ENCODE measurements at regions not wholly inside any gene's neighbourhood (a gene's known extent, or its start where the extent isn't known, plus 50 kb on each side); places are given as distances from the start of the nearest gene placed in this dataset.

GRCh38 chr11:19501631-19502030, 211.0 kb upstream of the NAV2 start:
- Histone ChIP-seq H3K9me3 (ENCODE audit: low read depth) (no peaks in the 10 kb centered on the region), H2AFZ (no peak overlapping the region), H3K9me2 (replicated peaks; ENCODE audit: insufficient read depth) (no peaks in the 10 kb centered on the region), H3K27ac (no peak overlapping the region), H4K20me1 (ENCODE audit: insufficient read depth, poor library complexity, severe bottlenecking) (no peaks in the 10 kb centered on the region), H3K27me3 (no peaks in the 10 kb centered on the region), H3K36me3 (replicated peaks; ENCODE audit: insufficient read depth, low read depth) (no peaks in the 10 kb centered on the region), H3K4me1 (ENCODE audit: insufficient read depth) (no peaks in the 10 kb centered on the region), H3K4me3 (no peak overlapping the region), H3K79me2 (no peaks in the 10 kb centered on the region), H3K4me2 (no peak overlapping the region)
- 80% methylated on average over 7 of the region's 7 CpGs for WGBS (ENCODE audit: low lambda C conversion rate, missing lambda C conversion rate)
- TF ChIP-seq, protein P1, sequence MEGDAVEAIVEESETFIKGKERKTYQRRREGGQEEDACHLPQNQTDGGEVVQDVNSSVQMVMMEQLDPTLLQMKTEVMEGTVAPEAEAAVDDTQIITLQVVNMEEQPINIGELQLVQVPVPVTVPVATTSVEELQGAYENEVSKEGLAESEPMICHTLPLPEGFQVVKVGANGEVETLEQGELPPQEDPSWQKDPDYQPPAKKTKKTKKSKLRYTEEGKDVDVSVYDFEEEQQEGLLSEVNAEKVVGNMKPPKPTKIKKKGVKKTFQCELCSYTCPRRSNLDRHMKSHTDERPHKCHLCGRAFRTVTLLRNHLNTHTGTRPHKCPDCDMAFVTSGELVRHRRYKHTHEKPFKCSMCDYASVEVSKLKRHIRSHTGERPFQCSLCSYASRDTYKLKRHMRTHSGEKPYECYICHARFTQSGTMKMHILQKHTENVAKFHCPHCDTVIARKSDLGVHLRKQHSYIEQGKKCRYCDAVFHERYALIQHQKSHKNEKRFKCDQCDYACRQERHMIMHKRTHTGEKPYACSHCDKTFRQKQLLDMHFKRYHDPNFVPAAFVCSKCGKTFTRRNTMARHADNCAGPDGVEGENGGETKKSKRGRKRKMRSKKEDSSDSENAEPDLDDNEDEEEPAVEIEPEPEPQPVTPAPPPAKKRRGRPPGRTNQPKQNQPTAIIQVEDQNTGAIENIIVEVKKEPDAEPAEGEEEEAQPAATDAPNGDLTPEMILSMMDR (IDR thresholded peaks at IDR 0.05; ENCODE audit: poor library complexity): no peak
- TF ChIP-seq EZH2phosphoT487 (IDR thresholded peaks at IDR 0.05; ENCODE audit: low read depth, severe bottlenecking, unreplicated experiment) (no peak), EZH2 (IDR thresholded peaks at IDR 0.05; ENCODE audit: borderline replicate concordance) (no peak)
- DNase-seq (ENCODE audit: low spot score): no peak

GRCh38 chr11:19499999-19500398, 212.6 kb upstream of the NAV2 start:
- Histone ChIP-seq H3K36me3 (replicated peaks; ENCODE audit: insufficient read depth, low read depth) (no peaks in the 10 kb centered on the region), H3K4me3 (no peak overlapping the region), H3K4me1 (ENCODE audit: insufficient read depth) (no peaks in the 10 kb centered on the region), H3K4me2 (no peak overlapping the region), H3K79me2 (no peaks in the 10 kb centered on the region), H2AFZ (no peak overlapping the region), H3K27ac (no peak overlapping the region), H3K27me3 (no peaks in the 10 kb centered on the region), H4K20me1 (ENCODE audit: insufficient read depth, poor library complexity, severe bottlenecking) (no peaks in the 10 kb centered on the region), H3K9me2 (replicated peaks; ENCODE audit: insufficient read depth) (no peaks in the 10 kb centered on the region), H3K9me3 (ENCODE audit: low read depth) (no peaks in the 10 kb centered on the region)
- no peak for DNase-seq (ENCODE audit: low spot score)
- 90% methylated on average over 3 of the region's 3 CpGs for WGBS (ENCODE audit: low lambda C conversion rate, missing lambda C conversion rate)
- TF ChIP-seq, protein P1 (IDR thresholded peaks at IDR 0.05; ENCODE audit: poor library complexity): no peak
- TF ChIP-seq EZH2 (IDR thresholded peaks at IDR 0.05; ENCODE audit: borderline replicate concordance) (no peak), EZH2phosphoT487 (IDR thresholded peaks at IDR 0.05; ENCODE audit: low read depth, severe bottlenecking, unreplicated experiment) (no peak)

DNA sequence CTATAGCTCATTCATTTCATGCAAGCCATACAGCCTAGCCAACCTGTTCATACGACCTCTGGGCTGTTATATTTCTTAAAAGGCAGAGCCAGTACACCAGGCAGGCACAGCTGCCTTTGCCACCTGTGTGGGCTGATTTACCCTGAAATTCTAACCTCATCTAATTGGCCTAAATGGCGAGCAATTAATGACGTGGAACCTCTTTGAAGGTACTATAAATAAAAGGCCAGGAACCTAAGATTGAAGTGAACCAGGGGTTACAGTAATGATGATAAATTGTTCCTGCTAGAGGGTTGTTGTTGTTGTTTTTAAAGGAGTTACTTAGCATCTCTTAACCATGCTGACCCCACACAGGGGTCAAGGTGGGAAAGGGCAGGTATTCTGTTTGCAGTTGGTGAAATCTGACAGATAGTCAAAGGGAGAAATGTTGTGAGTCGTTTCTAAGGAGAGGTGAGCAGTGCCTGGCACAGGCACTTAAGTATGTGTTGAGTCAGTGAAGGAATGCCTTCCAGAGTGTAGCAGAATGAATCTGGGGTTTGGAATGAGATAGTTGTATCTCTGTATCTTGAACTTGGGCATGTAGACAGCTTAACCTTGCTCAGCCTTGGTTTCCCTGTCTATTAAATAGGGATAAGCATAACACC, 213.5 kb upstream of the NAV2 start:
- Histone ChIP-seq H4K20me1 (ENCODE audit: insufficient read depth, poor library complexity, severe bottlenecking) (no peaks in the 10 kb centered on the region), H3K79me2 (no peaks in the 10 kb centered on the region), H3K27ac (peak overlapping the region; percentile 49), H3K9me3 (ENCODE audit: low read depth) (no peaks in the 10 kb centered on the region), H3K4me3 (no peak overlapping the region), H3K36me3 (replicated peaks; ENCODE audit: insufficient read depth, low read depth) (no peaks in the 10 kb centered on the region), H2AFZ (no peak overlapping the region), H3K9me2 (replicated peaks; ENCODE audit: insufficient read depth) (no peaks in the 10 kb centered on the region), H3K4me2 (no peak overlapping the region), H3K27me3 (no peaks in the 10 kb centered on the region), H3K4me1 (ENCODE audit: insufficient read depth) (no peaks in the 10 kb centered on the region)
- TF ChIP-seq EZH2phosphoT487 (IDR thresholded peaks at IDR 0.05; ENCODE audit: low read depth, severe bottlenecking, unreplicated experiment) (no peak), EZH2 (IDR thresholded peaks at IDR 0.05; ENCODE audit: borderline replicate concordance) (no peak)
- TF ChIP-seq, protein P1 (IDR thresholded peaks at IDR 0.05; ENCODE audit: poor library complexity): no peak
- 48% methylated on average over 4 of the region's 4 CpGs for WGBS (ENCODE audit: low lambda C conversion rate, missing lambda C conversion rate)
- DNase-seq (ENCODE audit: low spot score): peak; percentile 17
